ENCODE measurements at regions not wholly inside any gene's neighbourhood (a gene's known extent, or its start where the extent isn't known, plus 50 kb on each side); places are given as distances from the start of the nearest gene placed in this dataset.
"Not testable (repeated sequence)": the region's sequence is repeated elsewhere in the genome, so short reads cannot be mapped to it uniquely, and the experiment has no call there.

GRCh38 chr1:244297087-244297486, 154.6 kb downstream of the ADSS2 start:
- no peak for DNase-seq (ENCODE audit: low read depth in 2 of 2)

- no peak for DNase-seq (ENCODE audit: low read depth in 2 of 2)
Observed at GRCh38 chr1:244297616-244298015, 154.1 kb downstream of the ADSS2 start.

- not testable (repeated sequence) for DNase-seq (ENCODE audit: low read depth in 2 of 2)
Observed at GRCh38 chr1:244300029-244300375, 151.7 kb downstream of the ADSS2 start.

DNA sequence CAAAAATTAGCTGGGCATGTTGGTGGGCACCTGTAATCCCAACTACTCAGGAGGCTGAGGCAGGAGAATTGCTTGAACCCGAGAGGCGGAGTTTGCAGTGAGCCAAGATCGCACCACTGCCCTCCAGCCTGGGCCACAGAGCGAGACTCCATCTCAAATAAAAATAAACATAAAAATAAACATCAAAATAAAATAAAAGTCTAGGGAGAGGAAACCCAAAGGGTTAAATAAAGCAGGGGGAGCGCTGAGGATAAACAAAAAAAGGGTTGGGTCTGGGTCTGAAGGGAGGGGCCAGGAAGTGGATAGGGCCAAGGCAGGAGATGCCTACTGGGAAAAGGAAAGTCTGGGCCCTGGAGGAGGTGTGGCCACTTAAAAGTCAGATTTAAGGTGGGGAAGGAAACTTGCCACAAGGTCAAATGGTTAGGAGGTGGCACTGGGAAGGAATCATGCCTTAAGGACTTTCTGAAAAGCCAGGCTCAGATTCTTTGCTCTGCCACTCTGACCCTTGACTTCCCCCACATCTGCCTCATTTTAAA, 150.0 kb downstream of the ADSS2 start:
- no peak for DNase-seq (ENCODE audit: low read depth in 2 of 2)

- no peak for DNase-seq (ENCODE audit: low read depth in 2 of 2)
Observed at GRCh38 chr1:244302876-244303609, 148.7 kb downstream of the ADSS2 start.

- DNase-seq (ENCODE audit: low read depth in 2 of 2) = no peak
Observed at GRCh38 chr1:244303610-244303969, 148.1 kb downstream of the ADSS2 start.

DNA sequence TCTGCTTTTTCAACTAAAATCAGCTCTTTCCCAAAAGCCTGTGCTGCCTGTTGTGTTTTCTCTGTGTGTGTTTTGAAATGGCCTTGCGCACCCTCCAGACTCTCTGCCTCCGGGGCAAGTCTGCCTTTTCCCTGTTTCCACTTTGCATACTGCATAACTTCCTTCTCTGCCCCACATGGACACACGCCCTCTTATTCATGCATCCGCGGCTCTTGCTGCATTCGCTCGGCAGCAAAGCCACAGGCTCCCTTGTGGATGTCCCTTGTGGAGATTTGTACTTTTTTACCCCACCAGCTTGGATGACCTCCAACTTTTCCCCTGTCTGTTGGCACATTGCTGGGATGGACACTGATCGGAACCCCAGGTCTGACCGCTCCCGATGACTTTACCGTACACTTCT, 147.6 kb downstream of the ADSS2 start:
- no peak for DNase-seq (ENCODE audit: low read depth in 2 of 2)

DNA sequence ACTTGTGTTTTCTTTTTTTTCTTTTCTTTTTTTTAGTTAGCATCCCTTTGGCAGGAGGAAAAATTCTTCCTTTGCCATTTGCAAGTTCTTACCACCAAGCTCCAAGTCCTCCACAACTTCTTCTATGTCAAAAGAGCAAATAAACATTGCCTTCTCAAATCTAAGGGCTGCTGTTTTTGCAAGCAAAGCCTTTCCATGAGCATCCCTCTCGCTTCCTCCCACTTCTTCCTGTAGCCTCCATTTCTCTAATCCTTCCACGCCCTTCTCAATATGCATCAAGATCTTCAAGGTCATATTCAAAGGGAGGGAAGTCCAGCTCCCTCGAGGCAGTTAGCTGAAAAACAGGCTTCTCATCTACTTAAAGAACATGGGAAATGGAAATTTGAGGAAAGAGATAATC, 147.1 kb downstream of the ADSS2 start:
- DNase-seq (ENCODE audit: low read depth in 2 of 2) = no peak

DNA sequence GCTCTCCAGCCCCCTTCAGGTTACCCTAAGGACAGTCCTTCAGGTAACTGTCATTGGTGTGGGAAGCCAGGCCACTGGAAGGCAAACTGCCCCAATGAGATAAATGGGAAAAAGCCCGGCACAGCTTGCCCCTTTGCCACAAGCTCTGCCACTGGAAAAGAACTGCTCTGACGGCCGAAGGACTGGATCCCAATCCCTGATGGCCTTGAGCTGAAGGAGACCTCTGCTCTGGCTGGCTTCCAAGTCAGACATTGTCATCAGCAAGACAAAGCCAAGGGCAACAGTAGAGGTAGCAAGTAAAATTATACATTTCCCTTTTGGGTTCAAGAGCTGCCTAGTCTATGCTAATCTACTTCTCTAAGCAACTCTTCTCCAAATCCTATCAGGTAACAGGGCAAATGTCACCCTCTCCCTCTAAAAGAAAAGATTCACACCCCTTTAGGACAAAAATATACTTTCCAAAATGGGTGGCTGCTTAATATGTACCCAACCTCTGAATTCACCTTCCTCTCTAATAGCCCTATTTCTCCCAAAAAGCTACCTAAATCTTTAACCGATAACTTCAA, 145.8 kb downstream of the ADSS2 start:
- no peak for DNase-seq (ENCODE audit: low read depth in 2 of 2)

- DNase-seq (ENCODE audit: low read depth in 2 of 2) = no peak
Observed at GRCh38 chr1:244306544-244306943, 145.2 kb downstream of the ADSS2 start.

DNA sequence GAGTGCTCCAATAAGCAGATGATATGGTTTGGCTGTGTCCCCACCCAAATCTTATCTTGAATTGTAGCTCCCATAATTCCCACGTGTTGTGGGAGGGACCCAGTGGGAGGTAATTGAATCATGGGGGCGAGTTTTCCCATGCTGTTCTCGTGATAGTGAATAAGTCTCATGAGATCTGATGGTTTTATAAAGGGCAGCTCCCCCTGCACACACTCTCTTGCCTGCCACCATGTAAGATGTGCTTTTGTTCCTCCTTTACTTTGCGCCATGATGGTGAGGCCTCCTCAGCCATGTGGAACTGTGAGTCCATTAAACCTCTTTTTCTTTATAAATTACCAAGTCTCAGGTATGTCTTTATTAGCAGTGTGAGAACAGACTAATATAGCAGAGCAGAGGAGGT, 142.5 kb downstream of the ADSS2 start:
- DNase-seq (ENCODE audit: low read depth in 2 of 2) = not testable (repeated sequence)

DNA sequence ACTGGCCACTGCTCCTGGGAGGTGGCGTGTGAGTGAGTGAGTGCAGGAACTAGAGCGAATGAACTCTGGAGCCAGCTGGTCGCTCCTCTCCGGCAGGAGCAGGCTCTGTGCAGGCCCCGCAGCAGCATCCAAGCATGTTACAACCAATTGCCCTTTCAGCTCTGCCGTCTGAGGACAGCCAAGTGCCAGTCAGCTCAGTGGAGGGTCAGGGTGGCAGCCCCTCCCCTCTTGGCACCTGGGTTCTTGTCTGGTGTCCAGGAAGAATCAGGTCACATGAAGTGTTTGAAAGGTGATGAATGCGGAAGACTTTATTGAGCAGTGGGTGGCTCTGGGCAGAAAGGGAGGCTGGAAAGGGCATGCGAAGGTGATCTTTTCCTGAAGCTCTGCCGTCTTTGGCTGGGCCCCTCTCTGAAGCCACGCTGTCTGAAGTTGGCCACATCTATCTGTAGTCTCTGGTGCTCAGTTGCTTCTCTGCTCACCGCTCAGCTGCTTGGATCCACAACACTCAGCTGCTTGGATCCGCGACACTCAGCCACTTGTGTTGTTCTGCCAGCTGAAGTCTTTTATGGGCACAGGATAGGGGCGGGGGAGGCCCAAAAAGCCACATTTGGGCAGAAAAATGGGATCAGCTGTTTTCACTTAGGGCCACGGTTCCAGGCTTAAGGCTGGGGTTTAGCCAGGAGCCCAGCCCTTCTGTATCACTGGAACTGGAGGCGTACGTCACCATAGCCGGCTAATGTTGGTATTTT, 139.8 kb downstream of the ADSS2 start:
- no peak for DNase-seq (ENCODE audit: low read depth in 2 of 2)

DNA sequence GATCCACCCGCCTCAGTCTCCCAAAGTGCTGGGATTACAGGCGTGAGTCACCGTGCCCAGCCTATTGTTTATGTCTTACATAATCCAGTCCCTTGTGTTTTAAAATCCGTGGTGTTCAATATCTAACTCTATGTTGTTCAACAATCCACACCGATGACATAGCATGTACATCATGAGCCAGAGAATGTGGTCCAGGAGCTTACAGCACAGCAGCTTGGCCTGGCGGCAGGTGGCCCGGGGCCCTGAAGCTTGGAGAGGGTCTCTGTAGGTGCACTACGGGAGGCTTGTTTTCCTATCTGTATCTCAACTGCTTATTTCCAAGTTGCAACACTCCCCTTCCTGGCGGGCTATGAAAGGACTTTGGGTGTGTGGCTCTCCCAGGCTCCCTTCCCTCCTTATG, 138.4 kb downstream of the ADSS2 start:
- no peak for DNase-seq (ENCODE audit: low read depth in 2 of 2)

GRCh38 chr1:244314921-244315559, 136.7 kb downstream of the ADSS2 start:
- no peak for DNase-seq (ENCODE audit: low read depth in 2 of 2)

DNA sequence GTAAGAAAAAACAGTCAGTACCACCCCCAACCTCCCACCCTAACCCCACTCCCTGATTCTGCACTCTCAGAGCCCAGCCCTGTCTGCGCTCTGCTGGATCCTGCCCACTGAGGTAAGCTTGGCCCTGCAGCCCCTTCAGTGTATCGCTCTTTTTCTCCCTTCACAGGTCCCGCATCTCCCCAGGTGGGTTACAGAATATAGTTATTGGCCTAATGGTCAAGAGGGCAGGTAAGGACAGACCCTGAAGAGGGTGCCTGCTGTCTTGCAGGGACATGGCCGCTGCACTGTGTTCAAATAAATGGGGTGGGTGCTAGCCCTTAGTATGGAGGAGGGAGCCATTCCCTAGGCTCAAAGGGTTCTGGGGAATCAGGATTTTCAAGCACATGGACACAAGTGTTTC, 135.7 kb downstream of the ADSS2 start:
- no peak for DNase-seq (ENCODE audit: low read depth in 2 of 2)

- DNase-seq (ENCODE audit: low read depth in 2 of 2) = no peak
Observed at GRCh38 chr1:244316407-244316806, 135.3 kb downstream of the ADSS2 start.

DNA sequence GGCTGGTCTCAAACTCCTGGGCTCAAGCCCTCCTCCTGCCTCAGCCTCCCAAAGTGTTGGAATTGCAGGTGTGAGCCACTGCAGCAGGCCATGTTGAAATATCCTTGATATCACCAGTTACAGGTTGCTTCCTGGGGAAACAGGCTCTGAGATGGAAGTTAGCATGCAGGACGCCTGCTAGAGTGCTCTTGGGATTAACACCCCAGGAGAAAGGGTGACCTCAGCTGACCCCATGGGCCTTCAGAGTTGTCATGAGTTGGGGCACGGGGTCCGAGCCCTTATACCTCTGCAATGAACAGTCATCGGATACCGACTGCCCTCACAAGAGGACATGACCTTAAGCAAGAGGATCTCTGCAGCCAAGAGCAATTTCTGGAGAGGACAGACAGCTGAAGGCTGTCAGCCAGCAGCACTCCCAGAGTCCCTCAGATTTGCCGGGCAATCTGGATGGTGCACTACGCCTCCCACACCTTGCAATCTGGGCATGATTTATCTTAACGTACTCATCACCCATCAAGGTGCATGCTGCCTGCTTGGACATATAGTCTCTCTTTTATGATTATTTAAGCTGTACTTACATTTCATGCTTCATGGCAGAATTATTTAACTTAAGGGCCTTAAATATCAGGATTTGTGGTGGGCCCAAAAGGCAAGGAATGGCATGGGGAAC, 134.6 kb downstream of the ADSS2 start:
- DNase-seq (ENCODE audit: low read depth in 2 of 2) = no peak

GRCh38 chr1:244318078-244318477, 133.6 kb downstream of the ADSS2 start:
- no peak for DNase-seq (ENCODE audit: low read depth in 2 of 2)

GRCh38 chr1:244318512-244318911, 133.2 kb downstream of the ADSS2 start:
- no peak for DNase-seq (ENCODE audit: low read depth in 2 of 2)

DNA sequence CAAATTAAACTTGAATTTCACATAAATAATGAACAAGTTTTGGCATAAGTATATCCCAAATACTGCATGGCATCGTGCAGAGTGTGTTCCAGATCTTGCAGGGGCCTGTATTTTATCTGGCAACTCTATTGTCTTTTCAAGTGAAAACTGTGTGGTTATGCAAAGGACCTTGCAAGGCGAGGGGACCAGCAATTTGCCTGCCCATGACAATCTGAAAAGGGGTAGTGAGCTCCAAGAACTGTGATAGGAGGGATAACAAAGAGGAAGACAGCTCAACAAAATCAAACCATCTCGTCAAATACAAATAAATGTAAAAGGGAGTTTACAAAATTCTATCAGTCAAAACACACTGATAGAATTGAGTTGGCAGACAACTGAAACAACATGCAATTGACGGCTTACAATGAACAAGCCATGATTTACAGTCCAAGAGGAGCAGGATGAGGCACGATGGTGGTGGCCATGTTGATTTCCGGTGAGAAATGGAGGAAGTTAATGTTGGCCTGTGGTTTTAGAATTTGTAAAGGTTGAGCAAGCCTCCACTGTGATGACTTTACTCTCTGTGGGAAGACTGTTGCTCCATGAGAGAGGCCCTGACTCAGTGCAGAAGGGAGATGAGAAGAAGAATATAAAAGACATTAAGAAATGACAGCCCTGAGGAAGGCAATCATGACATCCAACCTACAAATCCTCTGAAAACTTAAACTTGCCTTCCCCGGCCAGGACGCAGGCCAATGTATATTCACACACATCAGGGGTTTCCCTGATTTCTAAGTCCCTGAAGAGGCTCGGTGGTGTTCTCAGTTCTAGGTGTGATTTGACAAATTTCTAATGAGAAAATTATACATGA, 132.2 kb downstream of the ADSS2 start:
- peak; percentile 31 to 32 for DNase-seq (ENCODE audit: low read depth in 2 of 2)

DNA sequence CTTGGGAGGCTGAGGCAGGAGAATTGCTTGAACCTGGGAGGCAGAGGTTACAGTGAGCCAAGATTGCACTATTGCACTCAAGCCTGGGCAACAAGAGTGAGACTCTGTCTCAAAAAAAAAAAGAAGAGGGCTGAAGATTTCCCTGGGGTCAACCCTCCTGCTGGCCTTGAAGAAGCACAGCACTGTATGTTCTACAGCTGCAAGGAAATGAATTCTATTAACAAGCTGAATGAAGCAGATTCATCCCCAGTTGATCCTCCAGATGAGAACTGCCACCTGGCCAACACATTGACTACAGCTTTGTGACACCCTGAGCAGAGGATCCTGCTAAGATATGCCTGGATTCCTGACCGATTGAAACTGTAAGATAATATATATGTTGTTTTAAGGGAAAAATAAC, 129.5 kb downstream of the ADSS2 start:
- no peak for DNase-seq (ENCODE audit: low read depth in 2 of 2)

All from fibroblast of skin of left biceps (primary cell).